ENCODE measurements at regions not wholly inside any gene's neighbourhood (a gene's known extent, or its start where the extent isn't known, plus 50 kb on each side); places are given as distances from the start of the nearest gene placed in this dataset.

DNA sequence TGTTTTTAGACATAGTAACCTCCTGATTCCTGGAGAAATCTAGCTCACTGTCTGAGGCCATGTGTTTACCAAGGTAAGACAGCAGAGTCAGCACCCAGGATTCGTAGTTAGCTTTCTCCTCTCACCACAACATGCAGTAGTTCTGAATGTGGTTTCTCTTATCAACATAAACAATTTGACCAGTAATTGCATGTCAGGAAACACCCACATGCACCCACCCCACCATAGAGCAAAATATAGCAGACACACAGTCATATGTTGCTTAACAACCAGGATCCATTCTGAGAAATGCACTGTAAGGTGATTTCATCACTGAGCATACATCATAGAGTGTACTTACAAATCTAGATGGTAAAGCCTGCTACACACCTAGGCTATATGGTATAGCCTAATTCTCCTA lies 1004.0 kb downstream of the ANKRD7 start:
- TF ChIP-seq, protein P1, sequence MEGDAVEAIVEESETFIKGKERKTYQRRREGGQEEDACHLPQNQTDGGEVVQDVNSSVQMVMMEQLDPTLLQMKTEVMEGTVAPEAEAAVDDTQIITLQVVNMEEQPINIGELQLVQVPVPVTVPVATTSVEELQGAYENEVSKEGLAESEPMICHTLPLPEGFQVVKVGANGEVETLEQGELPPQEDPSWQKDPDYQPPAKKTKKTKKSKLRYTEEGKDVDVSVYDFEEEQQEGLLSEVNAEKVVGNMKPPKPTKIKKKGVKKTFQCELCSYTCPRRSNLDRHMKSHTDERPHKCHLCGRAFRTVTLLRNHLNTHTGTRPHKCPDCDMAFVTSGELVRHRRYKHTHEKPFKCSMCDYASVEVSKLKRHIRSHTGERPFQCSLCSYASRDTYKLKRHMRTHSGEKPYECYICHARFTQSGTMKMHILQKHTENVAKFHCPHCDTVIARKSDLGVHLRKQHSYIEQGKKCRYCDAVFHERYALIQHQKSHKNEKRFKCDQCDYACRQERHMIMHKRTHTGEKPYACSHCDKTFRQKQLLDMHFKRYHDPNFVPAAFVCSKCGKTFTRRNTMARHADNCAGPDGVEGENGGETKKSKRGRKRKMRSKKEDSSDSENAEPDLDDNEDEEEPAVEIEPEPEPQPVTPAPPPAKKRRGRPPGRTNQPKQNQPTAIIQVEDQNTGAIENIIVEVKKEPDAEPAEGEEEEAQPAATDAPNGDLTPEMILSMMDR (conservative IDR thresholded peaks at IDR 0.05) = no peak
- WGBS, 2 experiments (ENCODE audit: insufficient coverage in 1 of 2, insufficient read length in 1 of 2) = 80% methylated on average over 1 of the region's 1 CpG; no CpG with 5 or more reads in 1 of the 2 experiments

DNA sequence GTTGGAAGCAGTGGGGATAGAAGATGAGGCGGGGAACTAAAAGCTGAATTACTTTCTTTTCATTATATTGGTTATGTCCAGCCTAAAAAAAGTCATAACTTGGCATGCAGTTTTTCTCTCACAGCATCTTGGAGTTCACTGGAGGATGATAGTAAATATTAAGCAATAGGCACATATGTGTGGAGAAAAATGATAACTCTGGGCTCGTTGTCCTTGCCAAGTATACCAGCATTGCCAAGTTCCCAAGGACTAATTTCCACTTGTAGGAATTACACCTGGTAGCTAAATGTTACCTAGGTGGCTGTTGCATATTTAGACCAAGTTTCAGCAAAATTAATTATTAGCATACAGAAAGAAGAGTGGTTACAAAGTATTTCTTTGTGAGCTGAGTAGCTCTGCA lies 1007.6 kb downstream of the ANKRD7 start:
- Mint-ChIP-seq H3K4me1 (no peaks in the 10 kb centered on the region), H3K27me3 (ENCODE audit: insufficient read depth) (no peaks in the 10 kb centered on the region), H3K9me3 (no peaks in the 10 kb centered on the region), H3K4me3 (no peak overlapping the region), H3K36me3 (ENCODE audit: low read depth) (no peaks in the 10 kb centered on the region), H3K27ac (no peak overlapping the region)
- no peak overlapping the region for H3K27ac ChIP-seq (ENCODE audit: low read depth, low read length)
- no peaks in the 10 kb centered on the region for H3K4me1 ChIP-seq (ENCODE audit: control insufficient read depth, insufficient read depth, low read length)
- no peak overlapping the region for H3K4me3 ChIP-seq (ENCODE audit: low read length)
- TF ChIP-seq, protein P1 (conservative IDR thresholded peaks at IDR 0.05) = no peak
- 80 to 93% methylated on average over 2 of the region's 2 CpGs for WGBS, 2 experiments (ENCODE audit: insufficient coverage in 1 of 2, insufficient read length in 1 of 2)
- no peaks in the 10 kb centered on the region for H3K9me3 ChIP-seq (ENCODE audit: control insufficient read depth, low read length)
- H3K36me3 ChIP-seq (ENCODE audit: control insufficient read depth, insufficient read depth, low read length) = no peaks in the 10 kb centered on the region
- no peak overlapping the region for H3K9ac ChIP-seq (ENCODE audit: extremely low read depth, low read length, poor library complexity, severe bottlenecking)
- H3K27me3 ChIP-seq (ENCODE audit: control insufficient read depth, insufficient read depth, low read length, poor library complexity, severe bottlenecking) = no peaks in the 10 kb centered on the region
- no peak for DNase-seq

More for the DNA sequence above, 1004.0 kb downstream of the ANKRD7 start:
- Histone ChIP-seq H3K27ac (ENCODE audit: low read depth, low read length) (no peak overlapping the region), H3K36me3 (ENCODE audit: control insufficient read depth, insufficient read depth, low read length) (no peaks in the 10 kb centered on the region), H3K4me1 (ENCODE audit: control insufficient read depth, insufficient read depth, low read length) (no peaks in the 10 kb centered on the region), H3K27me3 (ENCODE audit: control insufficient read depth, insufficient read depth, low read length, poor library complexity, severe bottlenecking) (no peaks in the 10 kb centered on the region), H3K9me3 (ENCODE audit: control insufficient read depth, low read length) (peaks cover 3% of the 10 kb centered on the region), H3K4me3 (ENCODE audit: low read length) (no peak overlapping the region), H3K9ac (ENCODE audit: extremely low read depth, low read length, poor library complexity, severe bottlenecking) (no peak overlapping the region)
- no peaks in the 10 kb centered on the region for H3K4me1 Mint-ChIP-seq
- H3K9me3 Mint-ChIP-seq = no peaks in the 10 kb centered on the region
- no peak for DNase-seq
- H3K4me3 Mint-ChIP-seq = no peak overlapping the region
- no peak overlapping the region for H3K27ac Mint-ChIP-seq
- no peaks in the 10 kb centered on the region for H3K27me3 Mint-ChIP-seq (ENCODE audit: insufficient read depth)
- H3K36me3 Mint-ChIP-seq (ENCODE audit: low read depth) = no peaks in the 10 kb centered on the region

DNA sequence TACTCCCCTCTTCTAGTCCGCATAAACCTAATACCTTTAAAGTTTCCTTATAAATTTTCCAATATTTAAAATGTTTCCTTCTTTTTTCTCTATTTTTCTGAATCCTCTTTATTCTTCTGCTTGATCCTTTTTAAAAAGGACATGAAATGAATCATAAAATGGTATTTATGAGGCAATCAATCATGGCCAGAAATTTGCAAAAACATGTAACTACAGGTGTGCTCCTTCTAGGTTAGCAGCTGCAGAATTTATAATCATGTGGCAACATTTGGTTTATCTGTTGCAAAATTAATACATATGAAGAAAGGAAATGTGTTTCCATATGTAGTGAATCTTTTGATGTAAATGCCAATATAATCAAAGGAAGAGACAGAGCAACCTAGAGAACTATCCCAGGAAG lies 1008.5 kb downstream of the ANKRD7 start:
- H3K4me1 ChIP-seq (ENCODE audit: control insufficient read depth, insufficient read depth, low read length) = no peaks in the 10 kb centered on the region
- no peaks in the 10 kb centered on the region for H3K36me3 ChIP-seq (ENCODE audit: control insufficient read depth, insufficient read depth, low read length)
- no peaks in the 10 kb centered on the region for H3K4me1 Mint-ChIP-seq
- no peak overlapping the region for H3K27ac Mint-ChIP-seq
- no peak overlapping the region for H3K4me3 Mint-ChIP-seq
- no peak for DNase-seq
- no peaks in the 10 kb centered on the region for H3K9me3 Mint-ChIP-seq
- no peak overlapping the region for H3K4me3 ChIP-seq (ENCODE audit: low read length)
- H3K27ac ChIP-seq (ENCODE audit: low read depth, low read length) = no peak overlapping the region
- H3K36me3 Mint-ChIP-seq (ENCODE audit: low read depth) = no peaks in the 10 kb centered on the region
- no peak overlapping the region for H3K9ac ChIP-seq (ENCODE audit: extremely low read depth, low read length, poor library complexity, severe bottlenecking)
- no peaks in the 10 kb centered on the region for H3K9me3 ChIP-seq (ENCODE audit: control insufficient read depth, low read length)
- no peaks in the 10 kb centered on the region for H3K27me3 Mint-ChIP-seq (ENCODE audit: insufficient read depth)
- TF ChIP-seq, protein P1 (conservative IDR thresholded peaks at IDR 0.05) = no peak
- WGBS, 2 experiments (ENCODE audit: insufficient coverage in 1 of 2, insufficient read length in 1 of 2) = 100% methylated on average over 1 of the region's 1 CpG
- no peaks in the 10 kb centered on the region for H3K27me3 ChIP-seq (ENCODE audit: control insufficient read depth, insufficient read depth, low read length, poor library complexity, severe bottlenecking)

Measured in endodermal cell (in vitro differentiated cells).